Heart left ventricle (tissue), 16 donors: ENCODE measurements at regions not wholly inside any gene's neighbourhood (a gene's known extent, or its start where the extent isn't known, plus 50 kb on each side); places are given as distances from the start of the nearest gene placed in this dataset.

ENCODE experiments used
- ATAC-seq, 4 donors: fragments of 200-7000 bp; cut with Tn5 transposase; one replicate each; pipeline ENCODE4 v1.9.1; 2020 to 2022; ENCODE audit warnings: moderate library complexity in 4 of 4, mild to moderate bottlenecking in 3 of 4, moderate number of reproducible peaks in 1 of 4
- DNase-seq, 5 donors: peaks; one replicate each; pipeline ENCODE4 v3.0.0-alpha.2; 2020
- H3K27ac ChIP-seq, 12 donors: fragments of 200-600 bp; sonication (generic) in 4 of 12; one replicate each; pipeline versions ENCODE4 v1.5.0 to v1.8.0; 2016 to 2022; ENCODE audit warnings: mild to moderate bottlenecking in 2 of 12
- H3K27me3 ChIP-seq, 9 donors: fragments of 200-600 bp; sonication (generic) in 2 of 9; one replicate each; pipeline versions ENCODE4 v1.5.1 to v1.8.0; 2016 to 2022; ENCODE audit warnings: mild to moderate bottlenecking in 3 of 9
- H3K36me3 ChIP-seq, 9 donors: fragments of 200-600 bp; sonication (generic) in 2 of 9; one replicate each; pipeline versions ENCODE4 v1.5.0 to v1.8.0; 2018 to 2022; ENCODE audit warnings: mild to moderate bottlenecking in 2 of 9
- H3K4me1 ChIP-seq, 12 donors: fragments of 200-600 bp; sonication (generic) in 4 of 12; one replicate each; pipeline versions ENCODE4 v1.5.0 to v1.8.0; 2016 to 2022; ENCODE audit warnings: mild to moderate bottlenecking in 3 of 12
- H3K4me3 ChIP-seq, 12 donors: fragments of 200-600 bp; sonication (generic) in 4 of 12; one replicate each; pipeline versions ENCODE4 v1.5.0 to v1.8.0; 2017 to 2022; ENCODE audit warnings: mild to moderate bottlenecking in 9 of 12, moderate library complexity in 4 of 12
- H3K9me3 ChIP-seq, 12 donors: fragments of 200-600 bp; sonication (generic) in 4 of 12; one replicate each; pipeline versions ENCODE4 v1.5.0 to v1.8.0; 2016 to 2022; ENCODE audit warnings: mild to moderate bottlenecking in 1 of 12
- CTCF ChIP-seq, 12 donors: fragments of 200-600 bp; sonication (generic) in 4 of 12; IDR thresholded peaks; one replicate each; pipeline versions ENCODE4 v1.5.0 to v1.8.0; 2018 to 2022; ENCODE audit warnings: antibody characterized with exemption in 12 of 12, mild to moderate bottlenecking in 5 of 12
- POLR2A ChIP-seq, 2 donors: fragments of 450-650 bp; IDR thresholded peaks; one replicate each; pipeline ENCODE4 v1.6.1; 2017; ENCODE audit warnings: antibody characterized with exemption in 2 of 2, mild to moderate bottlenecking in 2 of 2, moderate library complexity in 2 of 2
- WGBS, 4 donors: extraction: QIAGEN DNeasy Blood & Tissue Kit in 2 of 4; methylation state at CpG; one replicate each; pipeline versions ENCODE4 v1.1.5 to v1.1.7; 2013 to 2018; 5-methylcytosine and 5-hydroxymethylcytosine counted together
- intact Hi-C, 10 donors: fragments of 100-400 bp; cut with DNase I; formaldehyde crosslinking; loops; one replicate each; pipeline versions ENCODE4 v1.11.1 to v1.14.2; 2022
- donor health status: ischemic (EF 13 %, LVEDD 7.1; RV severe dilation, severe dysfunction).
- donor health status: healthy with polysubstance abuse.
- donor health status: DM: no; HTN: yes; CAD: no.
- donor health status: DM: no; HTN: no; CAD: no.
- donor health status: ischemic (EF 25% LVEDD 6.9; RV normal size, moderate dysfunction).
- donor health status: ischemic (EF 25% LVEDD 5.7; RV mildly dilated, moderate dysfunction).
- donor health status: healthy.
- donor health status: DM: yes; HTN: yes; CAD: no.
- donor health status: ischemic (EF 35%, LVEDD 5.7; RV mildly dilated, moderate dysfunction).
- donor health status: nonischemic (EF 11% LVEDD 7.7; RV severe dilation, severe dysfunction).
- donor health status: DM: yes; HTN: yes; CAD: no.
- donor health status: PGD.
- donor health status: ischemic (EF 29% LVEDD 5.4; RV normal size, mild dysfunction).
- donor health status: nonischemic (EF 23%, LVEDD 6.1; RV moderate dilation, normal function).

- DNase-seq = no peak
- Histone ChIP-seq H3K9me3 (peaks cover 0 to 4% (median 0%) of the 10 kb centered on the region in 12 donors), H3K27ac (no peak overlapping the region), H3K4me3 (no peak overlapping the region), H3K36me3 (no peaks in the 10 kb centered on the region), H3K27me3 (no peaks in the 10 kb centered on the region), H3K4me1 (peaks cover 0 to 3% (median 0%) of the 10 kb centered on the region in 12 donors)
- intact Hi-C loops = loop anchor here in 1 of 10 donors (10.0 kb wide), 1 partner anchor 55 kb away; no protein-coding TSS in a partner anchor
- 82 to 92% (median 85%) methylated on average over 4 of the region's 4 CpGs for WGBS, 4 donors
- TF ChIP-seq CTCF (IDR thresholded peaks at IDR 0.05) = no peak
- TF ChIP-seq POLR2A (IDR thresholded peaks at IDR 0.05) = no peak
- ATAC-seq = no peak
Observed at GRCh38 chr21:32209580-32209979, 69.3 kb downstream of the MIS18A start.

GRCh38 chr21:32207406-32207716 is 71.5 kb downstream of the MIS18A start:
- intact Hi-C loops = loop anchor here in 1 of 10 donors (10.0 kb wide), 1 partner anchor 57 kb away; no protein-coding TSS in a partner anchor
- TF ChIP-seq POLR2A (IDR thresholded peaks at IDR 0.05) = no peak
- TF ChIP-seq CTCF (IDR thresholded peaks at IDR 0.05) = no peak
- Histone ChIP-seq H3K4me1 (peaks cover 0 to 3% (median 0%) of the 10 kb centered on the region in 12 donors), H3K36me3 (no peaks in the 10 kb centered on the region), H3K9me3 (peaks cover 0 to 5% (median 0%) of the 10 kb centered on the region in 12 donors), H3K27me3 (no peaks in the 10 kb centered on the region), H3K4me3 (no peak overlapping the region), H3K27ac (no peak overlapping the region)
- DNase-seq = no peak
- 23 to 49% (median 32%) methylated on average over 2 of the region's 2 CpGs for WGBS, 4 donors
- no peak for ATAC-seq

- 59 to 69% (median 65%) methylated on average over 16 of the region's 16 CpGs for WGBS, 4 donors
- no peak for DNase-seq
- Histone ChIP-seq H3K27me3 (no peaks in the 10 kb centered on the region), H3K4me3 (no peak overlapping the region), H3K27ac (no peak overlapping the region), H3K9me3 (peaks cover 0 to 5% (median 0%) of the 10 kb centered on the region in 12 donors), H3K36me3 (no peaks in the 10 kb centered on the region), H3K4me1 (peaks cover 0 to 3% (median 0%) of the 10 kb centered on the region in 12 donors)
- intact Hi-C loops = loop anchor here in 1 of 10 donors (10.0 kb wide), 1 partner anchor 58 kb away; no protein-coding TSS in a partner anchor
- ATAC-seq = no peak
- TF ChIP-seq CTCF (IDR thresholded peaks at IDR 0.05) (no peak), POLR2A (IDR thresholded peaks at IDR 0.05) (no peak)
Observed at GRCh38 chr21:32206631-32207405, 72.0 kb downstream of the MIS18A start.

GRCh38 chr21:32203877-32204480 is 74.9 kb downstream of the MIS18A start:
- Histone ChIP-seq H3K9me3 (peaks cover 0 to 5% (median 0%) of the 10 kb centered on the region in 12 donors), H3K27me3 (no peaks in the 10 kb centered on the region), H3K4me3 (no peak overlapping the region), H3K36me3 (no peaks in the 10 kb centered on the region), H3K4me1 (peaks cover 0 to 3% (median 0%) of the 10 kb centered on the region in 12 donors), H3K27ac (no peak overlapping the region)
- DNase-seq = no peak
- TF ChIP-seq POLR2A (IDR thresholded peaks at IDR 0.05) (no peak), CTCF (IDR thresholded peaks at IDR 0.05) (no peak)
- WGBS, 4 donors = 89 to 92% (median 89%) methylated on average over 6 of the region's 6 CpGs
- ATAC-seq = no peak
- intact Hi-C loops = loop anchor here in 1 of 10 donors (10.0 kb wide), 1 partner anchor 61 kb away; no protein-coding TSS in a partner anchor
